Smooth muscle cell (in vitro differentiated cells): ENCODE measurements at regions not wholly inside any gene's neighbourhood (a gene's known extent, or its start where the extent isn't known, plus 50 kb on each side); places are given as distances from the start of the nearest gene placed in this dataset.

Source experiments
- DNase-seq: peaks from one replicate; lab custom pipeline; 2025; ENCODE audit not compliant: unreplicated experiment; lab: John Stamatoyannopoulos, UW
- H2AFZ ChIP-seq: fragments of 200-600 bp; sonication (generic); 2 replicates; pipeline ENCODE4 v1.6.0; 2016; ENCODE audit warnings: antibody characterized with exemption, low read depth, mild to moderate bottlenecking
- H3F3A ChIP-seq: fragments of 200-600 bp; sonication (generic); 2 replicates; pipeline ENCODE4 v1.6.0; 2017; ENCODE audit warnings: antibody characterized with exemption, low read depth
- H3K27ac ChIP-seq: fragments of 200-600 bp; sonication (generic); 2 replicates; pipeline ENCODE4 v1.5.1; 2016; ENCODE audit warnings: low read depth, mild to moderate bottlenecking
- H3K27me3 ChIP-seq: fragments of 200-600 bp; sonication (generic); 2 replicates; pipeline ENCODE4 v1.6.1; 2016; ENCODE audit warnings: low read depth, mild to moderate bottlenecking
- H3K36me3 ChIP-seq: fragments of 200-600 bp; sonication (generic); 2 replicates; pipeline ENCODE4 v1.5.1; 2016; ENCODE audit warnings: low read depth
- H3K4me1 ChIP-seq: fragments of 200-600 bp; sonication (generic); 2 replicates; pipeline ENCODE4 v1.5.1; 2016; ENCODE audit warnings: low read depth
- H3K4me2 ChIP-seq: fragments of 200-600 bp; sonication (generic); 2 replicates; pipeline ENCODE4 v1.6.0; 2016; ENCODE audit warnings: mild to moderate bottlenecking
- H3K4me3 ChIP-seq: fragments of 200-600 bp; sonication (generic); 2 replicates; pipeline ENCODE4 v1.5.1; 2016; ENCODE audit warnings: mild to moderate bottlenecking
- H3K79me2 ChIP-seq: fragments of 200-600 bp; sonication (generic); 2 replicates; pipeline ENCODE4 v1.6.0; 2016; ENCODE audit warnings: low read depth, mild to moderate bottlenecking
- H3K9ac ChIP-seq: fragments of 200-600 bp; sonication (generic); 2 replicates; pipeline ENCODE4 v1.6.0; 2016; ENCODE audit warnings: low read depth
- H3K9me3 ChIP-seq: fragments of 200-600 bp; sonication (generic); replicated peaks from 2 replicates; pipeline ENCODE4 v1.5.1; 2016; ENCODE audit warnings: low read depth
- H4K20me1 ChIP-seq: fragments of 200-600 bp; sonication (generic); 2 replicates; pipeline ENCODE4 v1.6.0; 2016; ENCODE audit warnings: low read depth
- WGBS: methylation state at CpG from one replicate; pipeline ENCODE4 v1.1.7; 2016; ENCODE audit warnings: low lambda C conversion rate; 5-methylcytosine and 5-hydroxymethylcytosine counted together
- TF ChIP-seq, protein P1 (sequence below): fragments of 200-600 bp; sonication (generic); IDR thresholded peaks from 2 replicates; pipeline ENCODE4 v1.5.1; 2017; ENCODE audit warnings: borderline replicate concordance, mild to moderate bottlenecking, antibody characterized with exemption; ENCODE audit not compliant: insufficient read depth, poor library complexity, severe bottlenecking

DNA sequence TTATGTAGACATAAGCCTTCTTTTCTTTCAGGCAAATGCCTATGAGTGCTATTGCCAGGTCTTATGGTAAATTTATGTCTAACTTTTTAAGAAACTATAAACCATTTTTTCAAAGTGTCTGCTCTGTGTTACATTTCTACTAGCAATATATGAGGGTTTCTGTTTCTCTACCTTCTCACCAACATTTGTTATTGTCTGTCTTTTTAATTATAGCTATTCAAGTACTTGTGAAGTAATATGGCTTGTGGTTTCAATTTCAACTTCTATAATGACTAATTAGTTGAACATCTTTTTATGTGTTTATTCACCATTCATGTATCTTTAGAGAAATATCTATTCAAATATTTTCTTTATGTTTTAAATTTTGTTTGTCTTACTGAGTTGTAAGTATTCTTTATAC lies 213.1 kb upstream of the MC4R start:
- H3K79me2 ChIP-seq = no peaks in the 10 kb centered on the region
- H3F3A ChIP-seq = no peaks in the 10 kb centered on the region
- H3K36me3 ChIP-seq = no peaks in the 10 kb centered on the region
- DNase-seq = no peak
- no peak overlapping the region for H3K9ac ChIP-seq
- H2AFZ ChIP-seq = no peak overlapping the region
- TF ChIP-seq, protein P1, sequence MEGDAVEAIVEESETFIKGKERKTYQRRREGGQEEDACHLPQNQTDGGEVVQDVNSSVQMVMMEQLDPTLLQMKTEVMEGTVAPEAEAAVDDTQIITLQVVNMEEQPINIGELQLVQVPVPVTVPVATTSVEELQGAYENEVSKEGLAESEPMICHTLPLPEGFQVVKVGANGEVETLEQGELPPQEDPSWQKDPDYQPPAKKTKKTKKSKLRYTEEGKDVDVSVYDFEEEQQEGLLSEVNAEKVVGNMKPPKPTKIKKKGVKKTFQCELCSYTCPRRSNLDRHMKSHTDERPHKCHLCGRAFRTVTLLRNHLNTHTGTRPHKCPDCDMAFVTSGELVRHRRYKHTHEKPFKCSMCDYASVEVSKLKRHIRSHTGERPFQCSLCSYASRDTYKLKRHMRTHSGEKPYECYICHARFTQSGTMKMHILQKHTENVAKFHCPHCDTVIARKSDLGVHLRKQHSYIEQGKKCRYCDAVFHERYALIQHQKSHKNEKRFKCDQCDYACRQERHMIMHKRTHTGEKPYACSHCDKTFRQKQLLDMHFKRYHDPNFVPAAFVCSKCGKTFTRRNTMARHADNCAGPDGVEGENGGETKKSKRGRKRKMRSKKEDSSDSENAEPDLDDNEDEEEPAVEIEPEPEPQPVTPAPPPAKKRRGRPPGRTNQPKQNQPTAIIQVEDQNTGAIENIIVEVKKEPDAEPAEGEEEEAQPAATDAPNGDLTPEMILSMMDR = no peak
- H3K4me1 ChIP-seq = no peaks in the 10 kb centered on the region
- H3K27me3 ChIP-seq = no peaks in the 10 kb centered on the region
- no peak overlapping the region for H3K4me2 ChIP-seq
- H3K4me3 ChIP-seq = no peak overlapping the region
- H3K27ac ChIP-seq = no peak overlapping the region
- H4K20me1 ChIP-seq = no peaks in the 10 kb centered on the region
- H3K9me3 ChIP-seq = no peaks in the 10 kb centered on the region

DNA sequence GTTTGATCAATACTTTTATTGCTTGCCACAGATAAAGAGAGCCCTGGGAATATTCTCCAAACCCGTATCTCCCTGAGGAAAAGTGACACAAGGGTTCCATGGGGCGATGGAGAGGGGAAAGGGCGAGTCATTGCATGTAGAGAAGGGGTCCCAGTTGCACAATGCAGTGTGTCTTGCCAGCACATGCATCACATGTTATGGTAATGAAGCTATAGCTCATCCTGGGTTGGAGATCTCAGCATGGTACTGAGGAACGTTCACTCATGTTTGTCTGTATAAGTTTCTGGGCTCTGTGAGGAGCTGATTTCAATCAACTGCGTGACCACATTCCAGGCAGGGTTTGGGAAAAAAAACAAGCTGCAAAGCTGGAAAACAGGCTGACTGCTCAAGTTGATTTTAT lies 220.7 kb upstream of the MC4R start:
- Histone ChIP-seq H2AFZ (no peak overlapping the region), H3K4me1 (no peaks in the 10 kb centered on the region), H3K79me2 (no peaks in the 10 kb centered on the region), H3K4me3 (no peak overlapping the region), H3K36me3 (no peaks in the 10 kb centered on the region), H4K20me1 (no peaks in the 10 kb centered on the region), H3K27me3 (peaks cover 8% of the 10 kb centered on the region), H3K9me3 (no peaks in the 10 kb centered on the region), H3K9ac (no peak overlapping the region), H3F3A (no peaks in the 10 kb centered on the region), H3K4me2 (no peak overlapping the region), H3K27ac (no peak overlapping the region)
- no peak for DNase-seq
- TF ChIP-seq, protein P1 = no peak
- 69% methylated on average over 5 of the region's 5 CpGs for WGBS

DNA sequence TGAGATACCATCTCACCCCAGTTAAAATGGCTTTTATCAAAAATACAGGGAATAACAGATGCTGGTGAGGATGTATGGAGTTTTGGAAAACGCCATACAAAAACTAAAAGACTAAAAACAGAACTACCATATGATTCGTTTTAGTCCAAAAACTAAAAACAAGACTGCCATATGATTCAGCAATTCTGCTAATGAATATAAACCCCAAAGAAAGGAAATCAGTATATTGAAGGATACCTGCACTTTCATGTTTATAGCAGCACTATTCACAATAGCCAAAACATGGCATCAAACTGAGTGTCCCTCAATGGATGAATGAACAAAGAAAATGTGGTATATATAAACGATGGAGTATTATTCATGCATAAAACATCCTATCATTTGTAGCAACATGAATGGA lies 224.4 kb upstream of the MC4R start:
- Histone ChIP-seq H3K9me3 (no peaks in the 10 kb centered on the region), H3K9ac (no peak overlapping the region), H3K36me3 (no peaks in the 10 kb centered on the region), H4K20me1 (no peaks in the 10 kb centered on the region), H3K4me3 (no peak overlapping the region), H2AFZ (no peak overlapping the region), H3K4me1 (no peaks in the 10 kb centered on the region), H3K79me2 (no peaks in the 10 kb centered on the region), H3K4me2 (no peak overlapping the region), H3K27me3 (peaks cover 8% of the 10 kb centered on the region), H3F3A (no peaks in the 10 kb centered on the region), H3K27ac (no peak overlapping the region)
- TF ChIP-seq, protein P1 = no peak
- WGBS = 75% methylated on average over 3 of the region's 3 CpGs
- no peak for DNase-seq

DNA sequence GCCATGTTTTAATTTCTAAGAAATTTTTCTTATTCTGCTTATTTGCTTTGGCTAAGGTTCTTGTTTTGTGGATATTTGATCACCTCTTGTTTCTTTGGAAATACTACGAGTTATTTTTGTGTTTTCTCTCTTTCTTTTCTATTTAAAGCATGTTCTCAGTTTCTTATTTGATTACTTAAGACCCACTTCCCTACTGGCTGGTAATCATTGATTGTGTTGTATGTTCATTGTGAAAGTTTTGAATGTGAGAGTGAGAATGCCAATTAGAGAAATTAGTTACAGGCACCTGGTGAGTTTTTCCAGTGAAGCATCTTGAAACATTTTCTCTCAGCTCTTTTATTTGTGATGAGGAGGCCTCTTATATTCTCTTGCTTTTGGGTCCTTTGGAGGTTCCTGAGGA lies 226.7 kb upstream of the MC4R start:
- WGBS = 71% methylated on average over 1 of the region's 1 CpG
- Histone ChIP-seq H3K4me2 (no peak overlapping the region), H3K4me3 (no peak overlapping the region), H3K9me3 (no peaks in the 10 kb centered on the region), H3K27me3 (peaks cover 8% of the 10 kb centered on the region), H3K79me2 (no peaks in the 10 kb centered on the region), H4K20me1 (no peaks in the 10 kb centered on the region), H3K9ac (no peak overlapping the region), H3K36me3 (no peaks in the 10 kb centered on the region), H3K27ac (no peak overlapping the region), H3F3A (no peaks in the 10 kb centered on the region), H2AFZ (no peak overlapping the region), H3K4me1 (no peaks in the 10 kb centered on the region)
- TF ChIP-seq, protein P1 = no peak
- no peak for DNase-seq
